Erythroblast (primary cell): ENCODE measurements at regions not wholly inside any gene's neighbourhood (a gene's known extent, or its start where the extent isn't known, plus 50 kb on each side); places are given as distances from the start of the nearest gene placed in this dataset.
"Not testable (repeated sequence)": the region's sequence is repeated elsewhere in the genome, so short reads cannot be mapped to it uniquely, and the experiment has no call there.

Experiments used
- DNase-seq, 2 experiments: peaks; one replicate each; lab custom pipeline; 2025; lab: John Stamatoyannopoulos, UW
- GATA1 ChIP-seq: IDR thresholded peaks from 2 replicates; pipeline ENCODE4 v1.6.1; 2011; ENCODE audit warnings: low read depth, mild to moderate bottlenecking, control low read depth, low read length, moderate library complexity
- POLR2A ChIP-seq: IDR thresholded peaks from 2 replicates; pipeline ENCODE4 v1.6.1; 2011; ENCODE audit warnings: mild to moderate bottlenecking, low read length

DNA sequence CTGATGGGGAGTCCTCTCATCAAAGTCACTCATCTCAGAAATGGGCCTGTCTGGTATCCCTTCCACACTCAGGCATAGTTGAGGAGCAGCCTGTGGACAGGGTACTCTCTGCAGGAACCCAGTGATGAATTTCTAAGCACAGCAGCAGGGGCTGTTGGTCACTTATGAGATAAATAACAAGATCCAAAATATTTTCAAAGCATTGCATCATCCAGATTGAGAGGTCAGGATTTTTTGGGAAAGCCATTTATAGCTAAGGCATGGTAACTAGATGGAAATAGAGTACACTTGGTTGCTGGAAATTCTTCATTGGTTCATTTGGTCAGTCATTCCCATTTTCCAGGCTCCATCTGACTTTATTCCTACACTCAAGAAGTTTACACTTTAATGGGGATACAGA, 246.8 kb upstream of the RAI14 start:
- no peak for DNase-seq
- TF ChIP-seq POLR2A (no peak), GATA1 (no peak)

DNA sequence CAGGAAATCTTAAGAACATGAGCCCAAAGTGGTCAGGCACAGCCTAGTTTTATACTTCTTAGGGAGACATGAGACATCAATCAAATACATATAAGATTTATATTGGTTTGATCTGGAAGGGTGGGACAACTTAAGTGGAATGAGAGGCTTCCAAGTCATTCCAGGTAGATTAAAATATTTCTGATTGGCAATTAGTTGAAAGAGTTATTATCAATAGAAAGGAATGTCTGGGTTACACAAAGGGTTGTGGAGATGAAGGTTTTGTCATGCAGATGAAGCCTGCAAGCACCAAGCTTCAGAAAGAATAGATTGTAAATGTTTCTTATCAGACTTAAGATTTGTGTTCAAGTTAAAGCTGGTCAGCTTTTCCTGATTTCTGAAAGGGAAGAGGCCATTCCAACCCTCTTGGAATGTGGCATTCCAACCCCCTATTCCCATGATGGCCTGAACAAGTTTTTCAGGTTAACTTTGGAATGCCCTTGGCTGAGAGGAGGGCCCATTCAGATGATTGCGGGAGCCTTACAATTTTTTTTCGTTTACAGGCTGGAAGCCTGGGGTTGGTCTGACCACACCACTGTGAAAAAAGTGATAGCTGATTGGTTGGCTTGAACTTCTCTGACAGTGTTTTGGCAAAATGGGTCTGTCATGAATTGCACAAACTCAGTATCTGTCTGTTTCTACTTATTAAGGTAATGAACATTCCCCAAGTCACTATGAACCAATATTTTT, 245.6 kb upstream of the RAI14 start:
- TF ChIP-seq GATA1: no peak
- TF ChIP-seq POLR2A: no peak
- DNase-seq: no peak

DNA sequence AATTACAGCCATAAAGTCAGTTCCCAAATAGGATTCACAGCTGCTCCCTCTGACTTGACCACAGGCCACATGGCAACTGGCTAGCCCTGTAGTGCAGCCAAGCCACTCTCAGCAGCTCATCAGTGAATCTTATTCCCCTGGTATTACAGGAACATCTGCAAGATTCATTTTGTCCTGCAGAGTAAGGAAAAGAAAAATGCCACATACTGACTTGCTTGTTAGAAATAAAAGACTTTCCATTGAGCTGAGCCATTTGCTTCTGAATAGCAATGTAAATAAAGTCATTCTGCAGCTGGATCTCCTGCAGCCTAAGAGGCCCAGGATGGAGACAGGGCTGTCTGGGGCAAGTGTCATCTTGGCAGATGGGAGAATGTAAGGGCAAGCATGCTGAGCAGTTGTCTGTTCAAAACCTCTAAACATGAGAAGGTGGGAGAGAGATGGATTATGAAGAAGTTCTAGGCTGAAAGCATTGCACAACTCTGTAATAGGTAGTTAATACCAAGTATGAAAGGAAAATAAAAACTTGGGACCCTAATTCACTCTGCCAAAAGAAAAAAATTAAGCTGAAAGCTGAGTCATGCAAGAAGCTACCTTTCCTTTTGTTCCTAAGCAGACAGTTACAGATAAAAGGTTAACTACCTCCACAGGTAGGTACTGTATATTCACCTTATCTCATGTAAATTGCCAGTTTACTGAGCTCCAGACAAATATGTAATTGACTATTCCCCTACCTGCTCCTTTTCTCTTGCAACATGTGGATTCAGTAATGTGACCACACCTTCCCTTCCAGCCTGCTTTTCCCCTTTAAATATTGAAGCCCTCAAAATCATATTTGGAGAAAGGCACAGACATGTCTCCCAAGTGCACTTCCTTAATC, 244.4 kb upstream of the RAI14 start:
- DNase-seq: no peak
- TF ChIP-seq GATA1: no peak
- no peak for TF ChIP-seq POLR2A

DNA sequence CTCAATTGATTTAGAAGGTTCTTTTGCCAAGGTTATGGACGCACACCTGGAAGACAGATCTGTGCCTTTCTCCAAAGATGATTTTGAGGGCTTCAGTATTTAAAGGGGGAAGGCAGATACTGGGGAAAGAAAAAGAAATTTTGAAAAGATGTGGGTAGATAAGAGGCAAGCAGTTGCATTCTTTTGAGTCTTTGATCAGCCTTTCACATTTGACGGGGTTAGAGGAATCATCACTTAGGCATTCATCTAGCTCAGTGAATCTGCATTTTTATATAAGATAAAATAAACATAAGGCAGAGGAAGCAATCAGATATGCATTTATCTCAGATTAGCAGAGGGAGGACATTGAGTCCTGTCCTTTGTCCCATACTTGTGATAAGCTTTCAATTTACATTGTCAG, 243.4 kb upstream of the RAI14 start:
- DNase-seq: peak in 1 of 2 experiments; percentile 45
- TF ChIP-seq POLR2A (no peak), GATA1 (no peak)

DNA sequence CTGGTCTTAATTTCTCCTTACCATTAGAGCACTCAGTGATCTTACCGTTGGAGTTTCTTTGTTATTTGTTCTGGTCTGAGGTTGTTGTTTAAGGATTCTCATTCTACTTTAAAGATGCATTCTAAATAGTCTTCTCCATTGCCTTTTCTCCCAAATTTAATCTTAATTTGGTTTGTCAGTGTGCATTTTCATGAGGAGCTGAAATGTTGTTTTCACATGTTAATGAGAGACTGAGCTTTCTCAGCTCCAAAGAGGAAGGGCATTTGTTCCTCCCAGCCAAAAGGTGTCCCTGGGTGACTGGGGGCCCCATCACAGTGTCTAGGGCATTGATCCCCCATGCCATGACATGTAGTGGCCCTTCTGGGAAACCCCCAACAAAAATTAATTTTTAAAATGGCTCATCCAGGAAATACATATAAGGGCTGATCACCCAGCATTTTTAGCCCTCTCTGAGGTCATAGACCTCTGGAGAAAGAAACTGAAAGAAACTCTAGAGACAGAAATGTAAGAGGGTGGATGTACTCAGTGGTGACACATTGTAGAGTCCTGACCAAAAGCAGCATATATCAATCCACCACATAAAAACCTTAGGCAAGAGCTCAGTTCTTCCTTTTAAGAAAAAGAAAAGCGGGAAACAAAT, 240.4 kb upstream of the RAI14 start:
- TF ChIP-seq POLR2A (no peak), GATA1 (no peak)
- DNase-seq: no peak

DNA sequence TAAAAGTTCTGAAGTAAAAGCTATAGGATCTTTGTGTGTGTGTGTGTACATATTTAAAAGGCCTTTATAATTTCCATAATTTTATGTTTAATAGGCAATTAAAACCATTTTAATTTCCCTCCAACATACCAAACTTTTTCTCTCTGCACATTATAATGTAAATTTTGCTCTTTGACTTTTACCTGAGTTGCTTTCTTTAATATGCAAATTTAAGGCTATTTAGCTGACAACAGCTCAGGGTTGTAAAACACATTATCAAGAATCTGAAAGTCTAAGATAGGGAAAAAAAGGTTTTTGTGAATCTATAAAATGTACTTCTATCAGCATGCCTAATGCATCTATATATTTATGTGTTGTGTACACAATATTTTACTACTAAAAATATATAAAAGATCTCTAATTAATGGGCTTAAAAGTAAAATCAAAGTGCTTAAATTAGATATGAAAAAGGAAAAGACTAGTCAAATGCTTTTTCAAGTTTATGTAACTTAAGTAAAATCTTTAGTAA, 239.6 kb upstream of the RAI14 start:
- TF ChIP-seq GATA1 (no peak), POLR2A (no peak)
- DNase-seq: no peak

DNA sequence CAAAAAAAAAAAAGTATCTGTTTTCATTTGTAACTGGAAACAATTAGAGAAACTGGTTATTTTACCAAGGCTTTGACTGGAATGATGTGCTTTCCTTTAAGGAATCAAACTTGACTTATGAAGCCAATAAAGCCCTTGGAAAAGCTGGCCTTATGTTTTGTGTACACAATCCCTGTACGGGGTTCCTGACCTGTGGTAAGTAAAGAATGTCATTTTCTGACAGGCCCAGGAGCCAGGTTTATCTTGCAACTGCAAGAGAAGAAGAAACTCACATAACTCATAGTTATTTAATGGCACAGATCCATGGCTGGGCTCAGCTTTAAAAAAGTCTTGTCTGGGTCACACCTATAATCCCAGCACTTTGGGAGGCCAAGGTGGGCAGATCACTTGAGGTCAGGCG, 235.9 kb upstream of the RAI14 start:
- DNase-seq: not testable (repeated sequence)

DNA sequence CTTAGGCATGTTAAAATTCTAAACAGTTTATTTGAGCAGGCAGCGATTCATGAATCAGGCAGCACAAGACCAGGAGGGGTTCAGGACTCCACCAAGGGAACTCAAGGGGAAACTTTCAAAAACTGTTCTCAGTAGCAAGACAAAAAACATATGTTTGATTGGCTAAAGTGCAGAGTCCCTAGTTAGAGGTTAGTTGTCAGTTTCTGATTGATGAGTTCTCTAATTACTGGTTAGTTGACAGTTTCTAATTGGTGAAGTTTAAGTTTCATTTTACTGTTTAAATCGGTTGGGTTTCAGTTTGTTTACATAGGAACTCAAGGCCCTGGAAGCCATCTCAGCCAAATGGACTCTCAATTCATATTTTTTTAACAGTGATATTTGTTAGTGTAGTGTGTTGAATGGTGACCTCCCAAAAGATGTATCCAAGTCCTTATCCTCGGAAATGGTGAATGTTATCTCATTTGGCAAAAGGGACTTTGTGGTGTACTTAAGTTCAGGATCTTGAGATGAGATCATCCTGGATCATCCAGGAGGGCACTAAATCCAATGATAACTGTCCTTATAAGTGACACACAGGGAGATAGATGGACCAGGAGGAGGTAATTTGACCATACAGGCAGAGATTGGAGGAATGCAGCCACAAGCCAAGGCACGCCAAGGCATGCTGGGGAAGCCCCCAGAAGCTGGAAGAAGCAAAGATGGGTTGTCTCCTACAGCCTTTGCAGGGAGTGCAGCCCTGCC, 219.2 kb upstream of the RAI14 start:
- no peak for DNase-seq
- TF ChIP-seq GATA1 (no peak), POLR2A (no peak)

DNA sequence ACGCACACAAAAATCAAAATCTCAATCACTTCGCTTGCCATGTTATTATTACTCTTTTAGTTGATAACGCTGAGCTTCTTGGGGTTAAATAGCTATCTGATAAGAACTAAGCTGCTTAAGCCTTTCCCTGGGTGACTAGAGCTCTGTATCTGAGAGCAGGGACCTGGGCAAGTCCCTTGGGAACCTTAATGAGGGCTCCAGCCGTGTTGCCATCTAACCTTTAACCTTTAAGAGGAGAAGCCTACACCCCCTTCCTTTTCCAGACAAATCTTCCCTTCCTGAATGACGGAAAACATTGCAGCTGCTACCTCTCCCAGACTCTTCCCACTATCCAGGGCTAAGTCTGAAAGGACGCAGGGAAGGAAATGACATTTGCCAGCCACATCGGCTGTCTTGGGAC, 216.5 kb upstream of the RAI14 start:
- TF ChIP-seq GATA1 (no peak), POLR2A (no peak)
- no peak for DNase-seq

DNA sequence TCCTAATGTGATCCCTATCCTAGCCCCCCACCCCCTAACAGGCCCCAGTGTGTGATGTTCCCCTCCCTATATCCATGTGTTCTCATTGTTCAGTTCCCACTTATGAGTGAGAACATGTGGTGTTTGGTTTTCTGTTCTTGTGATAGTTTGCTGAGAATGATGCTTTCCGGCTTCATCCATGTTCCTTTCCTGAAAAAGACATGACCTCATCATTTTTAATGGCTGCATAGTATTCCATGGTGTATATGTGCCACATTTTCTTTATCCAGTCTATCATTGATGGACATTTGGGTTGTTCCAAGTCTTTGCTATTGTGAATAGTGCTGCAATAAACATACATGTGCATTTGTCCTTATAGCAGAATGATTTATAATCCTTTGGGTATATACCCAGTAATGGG, 214.4 kb upstream of the RAI14 start:
- not testable (repeated sequence) for DNase-seq

DNA sequence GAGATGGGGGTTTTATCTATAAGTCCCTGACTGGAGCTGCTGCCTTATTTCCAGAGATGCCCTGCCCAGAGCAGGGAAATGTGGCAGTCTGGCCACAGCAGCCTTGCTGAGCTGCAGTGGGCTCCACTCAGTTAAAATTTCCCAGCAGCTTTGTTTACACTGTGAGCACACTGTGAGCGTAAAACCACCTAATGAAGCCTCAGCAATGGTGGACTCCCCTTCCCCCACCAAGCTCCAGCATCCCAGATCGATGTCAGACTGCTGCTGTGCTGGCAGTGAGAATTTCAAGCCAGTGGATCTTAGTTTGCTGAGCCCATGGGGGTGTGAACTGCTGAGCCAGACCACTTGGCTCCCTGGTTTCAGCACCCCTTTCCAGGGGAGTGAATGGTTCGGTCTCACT, 208.7 kb upstream of the RAI14 start:
- no peak for DNase-seq
- TF ChIP-seq POLR2A (no peak), GATA1 (no peak)

DNA sequence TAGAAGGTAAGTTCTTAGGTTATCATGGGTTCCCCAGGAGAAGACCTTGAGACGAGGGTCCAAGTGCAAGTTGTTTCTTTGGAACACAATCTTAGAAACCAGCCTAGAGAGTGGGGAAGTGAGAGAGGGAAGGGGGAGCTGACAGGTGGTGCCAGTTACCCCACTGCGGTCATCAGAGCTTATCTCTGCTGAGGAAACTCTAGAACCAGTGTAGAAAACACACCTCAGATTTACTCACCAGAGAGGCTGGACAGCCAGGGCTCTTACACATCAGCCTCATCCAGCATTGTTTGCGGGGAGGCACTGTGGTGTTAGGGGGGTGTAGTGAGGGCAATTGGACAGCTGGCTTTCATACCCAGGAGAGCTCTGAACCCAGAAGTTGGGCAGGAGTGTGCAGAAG, 206.5 kb upstream of the RAI14 start:
- no peak for DNase-seq
- TF ChIP-seq POLR2A (no peak), GATA1 (no peak)

DNA sequence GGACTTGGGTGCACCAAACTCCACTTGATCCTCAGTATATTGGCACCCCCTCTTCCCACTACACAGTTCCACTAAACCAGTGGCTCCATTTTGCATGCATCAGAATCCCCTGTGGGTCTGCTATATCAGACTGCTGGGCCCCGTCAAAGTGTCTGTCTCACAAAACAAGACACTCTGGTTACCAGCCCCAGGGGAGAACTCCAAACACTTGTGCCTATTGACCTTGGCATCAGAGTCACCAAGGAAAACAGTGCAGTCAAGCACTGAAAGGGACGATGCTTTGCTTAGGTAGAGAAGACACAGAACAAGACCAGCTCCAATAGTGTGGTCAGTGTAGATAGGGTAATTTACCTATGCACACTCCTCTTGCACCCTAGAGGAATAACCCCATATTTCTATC, 205.8 kb upstream of the RAI14 start:
- TF ChIP-seq GATA1 (no peak), POLR2A (no peak)
- DNase-seq: no peak

DNA sequence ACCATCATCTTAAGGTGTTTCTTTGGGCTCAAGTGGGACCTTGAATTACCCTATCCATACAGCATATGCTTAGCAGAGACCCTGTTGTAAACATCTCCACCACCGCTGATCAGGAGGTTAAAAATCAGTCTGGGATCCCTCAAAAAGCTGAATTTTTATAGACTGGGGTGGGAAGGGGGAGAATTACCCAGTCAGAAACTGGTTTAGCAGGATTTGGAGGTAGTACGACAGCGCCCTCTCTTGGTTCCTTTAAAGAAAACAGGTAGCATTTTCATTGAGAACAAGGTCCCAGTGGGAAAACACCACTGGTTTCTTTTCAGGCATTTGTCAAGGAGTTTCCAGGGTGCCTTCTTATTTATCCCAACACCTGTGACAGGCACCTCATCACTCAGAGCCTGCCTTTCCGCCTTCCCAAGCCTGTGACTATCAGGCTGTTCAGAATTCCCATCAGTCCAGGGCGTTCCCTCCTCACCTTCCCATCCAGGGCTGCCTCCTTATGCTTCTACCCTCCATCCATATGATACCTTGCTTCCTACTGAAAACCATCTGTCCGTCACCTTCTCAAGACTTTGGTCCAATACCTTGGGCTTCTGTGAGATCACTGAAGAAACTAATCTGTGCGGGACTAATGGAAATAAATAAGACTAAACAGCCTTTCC, 203.8 kb upstream of the RAI14 start:
- no peak for DNase-seq
- TF ChIP-seq POLR2A (no peak), GATA1 (no peak)
